ENCODE measurements at regions not wholly inside any gene's neighbourhood (a gene's known extent, or its start where the extent isn't known, plus 50 kb on each side); places are given as distances from the start of the nearest gene placed in this dataset.

DNA sequence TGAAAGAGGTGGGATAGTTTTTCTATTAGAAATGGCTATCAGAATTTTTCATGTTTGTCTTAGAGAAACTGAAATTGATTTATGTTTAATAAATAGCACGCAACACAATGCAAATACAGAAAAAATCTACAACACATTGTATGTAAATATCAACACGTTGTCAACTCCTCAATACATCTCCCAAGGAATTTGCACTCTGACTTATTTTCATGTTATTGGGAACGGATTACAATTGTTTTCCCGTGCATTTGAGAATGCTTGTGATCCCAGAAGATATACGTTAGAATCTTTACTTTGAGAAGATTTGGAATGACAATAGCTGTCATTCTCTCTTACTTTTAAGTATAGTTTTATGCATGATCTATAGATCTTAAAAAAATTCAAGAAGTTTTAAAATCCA lies 313.8 kb upstream of the AKR1E2 start:
- no peak for TF ChIP-seq CTCF (IDR thresholded peaks at IDR 0.05; ENCODE audit: insufficient read depth, low read length, poor library complexity, severe bottlenecking)
- no peak for TF ChIP-seq EZH2phosphoT487 (conservative IDR thresholded peaks at IDR 0.05; ENCODE audit: low read length)
